WTC11 (cell line): ENCODE measurements at regions not wholly inside any gene's neighbourhood (a gene's known extent, or its start where the extent isn't known, plus 50 kb on each side); places are given as distances from the start of the nearest gene placed in this dataset.

Source experiments
- ATAC-seq: fragments of 200-7000 bp; cut with Tn5 transposase; 2 replicates; pipeline ENCODE4 v1.10.0; 2021; ENCODE audit warnings: mild to moderate bottlenecking, moderate library complexity
- CTCF ChIA-PET: fragments of 300-600 bp; sonication (Branson Sonifier 250); formaldehyde crosslinking; loops from one replicate; lab custom pipeline; 2021; ENCODE audit warnings: antibody characterized with exemption; lab: Charles Lee
- POLR2A ChIA-PET: fragments of 350-600 bp; sonication (Branson Sonifier 250); formaldehyde crosslinking; loops from one replicate; lab custom pipeline; 2021; ENCODE audit warnings: antibody characterized with exemption; lab: Charles Lee
- DNase-seq: peaks from one replicate; pipeline ENCODE4 v3.0.0; 2021; ENCODE audit warnings: low spot score
- H3K27ac Mint-ChIP-seq: 2 replicates; pipeline ENCODE4 v1.8.0; 2021; ENCODE audit warnings: mixed read lengths
- H3K27me3 Mint-ChIP-seq: 2 replicates; pipeline ENCODE4 v1.8.0; 2021; ENCODE audit warnings: low read depth, mild to moderate bottlenecking, moderate library complexity, mixed read lengths
- H3K36me3 Mint-ChIP-seq: 2 replicates; pipeline ENCODE4 v1.8.0; 2021; ENCODE audit warnings: mixed read lengths
- H3K4me1 Mint-ChIP-seq: 2 replicates; pipeline ENCODE4 v1.8.0; 2022; ENCODE audit warnings: mixed read lengths
- H3K4me3 Mint-ChIP-seq: 2 replicates; pipeline ENCODE4 v1.8.0; 2021; ENCODE audit warnings: mild to moderate bottlenecking, moderate library complexity, mixed read lengths
- H3K9me3 Mint-ChIP-seq: 2 replicates; pipeline ENCODE4 v1.8.0; 2021; ENCODE audit warnings: mixed read lengths
- ELF4 ChIP-seq: sonication (generic); formaldehyde crosslinking; IDR thresholded peaks from 2 replicates; pipeline ENCODE4 v1.8.1; 2022; ENCODE audit warnings: low read depth, mild to moderate bottlenecking, moderate library complexity, missing genetic modification reagents
- FOXP1 ChIP-seq: sonication (generic); formaldehyde crosslinking; IDR thresholded peaks from 2 replicates; pipeline ENCODE4 v1.8.0; 2022; ENCODE audit warnings: missing genetic modification reagents, mild to moderate bottlenecking, moderate library complexity, borderline replicate concordance
- GTF2I ChIP-seq: fragments of 250-450 bp; sonication (Bioruptor Pico); conservative IDR thresholded peaks from 2 replicates; pipeline ENCODE4 v1.4.0; 2021; ENCODE audit warnings: mild to moderate bottlenecking
- JAZF1 ChIP-seq: fragments of 250-450 bp; sonication (Bioruptor Pico); IDR thresholded peaks from 2 replicates; pipeline ENCODE4 v1.9.0; 2021; ENCODE audit warnings: moderate library complexity, mild to moderate bottlenecking, inconsistent platforms
- JUN ChIP-seq: sonication (generic); formaldehyde crosslinking; IDR thresholded peaks from 2 replicates; pipeline ENCODE4 v1.8.0; 2023; ENCODE audit warnings: mild to moderate bottlenecking, missing genetic modification reagents
- KAT7 ChIP-seq: sonication (generic); formaldehyde crosslinking; IDR thresholded peaks from 2 replicates; pipeline ENCODE4 v1.8.1; 2023; ENCODE audit warnings: missing genetic modification reagents, mild to moderate bottlenecking, borderline replicate concordance
- MXD4 ChIP-seq: fragments of 250-450 bp; sonication (Bioruptor Pico); IDR thresholded peaks from 2 replicates; pipeline ENCODE4 v1.8.0; 2021; ENCODE audit warnings: mild to moderate bottlenecking, moderate library complexity, borderline replicate concordance
- NR2C2 ChIP-seq: sonication (generic); formaldehyde crosslinking; IDR thresholded peaks from 2 replicates; pipeline ENCODE4 v1.8.0; 2022; ENCODE audit warnings: mild to moderate bottlenecking, missing genetic modification reagents
- RELA ChIP-seq: sonication (generic); formaldehyde crosslinking; IDR thresholded peaks from 2 replicates; pipeline ENCODE4 v1.8.1; 2022; ENCODE audit warnings: missing genetic modification reagents, mild to moderate bottlenecking, borderline replicate concordance
- TEAD4 ChIP-seq: sonication (generic); formaldehyde crosslinking; IDR thresholded peaks from 2 replicates; pipeline ENCODE4 v1.8.0; 2022; ENCODE audit warnings: mild to moderate bottlenecking, missing genetic modification reagents
- ZNF219 ChIP-seq: sonication (generic); formaldehyde crosslinking; IDR thresholded peaks from 2 replicates; pipeline ENCODE4 v1.8.0; 2023; ENCODE audit warnings: missing genetic modification reagents, mild to moderate bottlenecking, borderline replicate concordance
- TF ChIP-seq, protein P1 (sequence below): sonication (generic); formaldehyde crosslinking; IDR thresholded peaks from 2 replicates; pipeline ENCODE4 v1.8.1; 2023; ENCODE audit warnings: mild to moderate bottlenecking, moderate library complexity, missing genetic modification reagents
- TF ChIP-seq, protein P2 (sequence below): fragments of 250-450 bp; sonication (Bioruptor Pico); IDR thresholded peaks from 2 replicates; pipeline ENCODE4 v1.9.0; 2021; ENCODE audit warnings: moderate library complexity, mild to moderate bottlenecking, inconsistent platforms, borderline replicate concordance
- TF ChIP-seq, protein P3 (sequence below): sonication (generic); formaldehyde crosslinking; IDR thresholded peaks from 2 replicates; pipeline ENCODE4 v1.8.1; 2022; ENCODE audit warnings: mild to moderate bottlenecking, missing genetic modification reagents, moderate library complexity, borderline replicate concordance
- TF ChIP-seq, protein P4 (sequence below): fragments of 250-450 bp; sonication (Bioruptor Pico); IDR thresholded peaks from 2 replicates; pipeline ENCODE4 v1.9.0; 2021; ENCODE audit warnings: mild to moderate bottlenecking
- TF ChIP-seq, protein P5 (sequence below): sonication (generic); formaldehyde crosslinking; IDR thresholded peaks from 2 replicates; pipeline ENCODE4 v1.8.1; 2023; ENCODE audit warnings: mild to moderate bottlenecking, missing genetic modification reagents
- TF ChIP-seq, protein P6 (sequence below): sonication (generic); formaldehyde crosslinking; IDR thresholded peaks from 2 replicates; pipeline ENCODE4 v1.8.1; 2023; ENCODE audit warnings: mild to moderate bottlenecking, missing genetic modification reagents
- TF ChIP-seq, protein P7 (sequence below): fragments of 250-450 bp; sonication (Bioruptor Pico); IDR thresholded peaks from 2 replicates; pipeline ENCODE4 v1.9.0; 2021; ENCODE audit warnings: mild to moderate bottlenecking

DNA sequence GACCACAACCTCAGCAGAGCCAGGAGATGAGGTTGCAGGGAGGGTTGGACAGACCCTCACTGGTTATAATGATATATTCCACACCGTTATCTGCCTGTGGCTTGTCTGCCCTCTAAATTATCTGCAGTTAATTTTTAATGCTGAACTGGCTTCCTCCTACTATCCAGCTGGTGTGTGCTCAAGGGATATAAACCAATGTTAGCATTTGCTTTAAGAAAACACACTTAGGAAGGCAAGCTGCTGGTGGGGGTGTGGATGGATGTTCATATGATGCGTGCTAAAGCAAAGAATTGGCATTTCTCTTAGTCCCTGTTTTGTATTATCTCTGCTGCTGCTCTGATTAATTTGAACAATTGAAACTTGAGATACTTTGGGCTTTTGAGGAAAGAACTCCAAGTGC, 132.2 kb upstream of the NPVF start:
- peaks cover 10% of the 10 kb centered on the region for H3K9me3 Mint-ChIP-seq
- H3K27me3 Mint-ChIP-seq, result no peaks in the 10 kb centered on the region; the same call in 1 of the 2 replicates
- no peak overlapping the region for H3K27ac Mint-ChIP-seq
- DNase-seq, result no peak
- no peak overlapping the region for H3K4me3 Mint-ChIP-seq
- CTCF ChIA-PET, result interaction anchor here (1.1 kb wide), 1 partner anchor 101 kb away, joined by 3 read pairs; no protein-coding TSS in a partner anchor
- TF ChIP-seq KAT7 (CRISPR knock-in tag), result no peak
- TF ChIP-seq, protein P1, sequence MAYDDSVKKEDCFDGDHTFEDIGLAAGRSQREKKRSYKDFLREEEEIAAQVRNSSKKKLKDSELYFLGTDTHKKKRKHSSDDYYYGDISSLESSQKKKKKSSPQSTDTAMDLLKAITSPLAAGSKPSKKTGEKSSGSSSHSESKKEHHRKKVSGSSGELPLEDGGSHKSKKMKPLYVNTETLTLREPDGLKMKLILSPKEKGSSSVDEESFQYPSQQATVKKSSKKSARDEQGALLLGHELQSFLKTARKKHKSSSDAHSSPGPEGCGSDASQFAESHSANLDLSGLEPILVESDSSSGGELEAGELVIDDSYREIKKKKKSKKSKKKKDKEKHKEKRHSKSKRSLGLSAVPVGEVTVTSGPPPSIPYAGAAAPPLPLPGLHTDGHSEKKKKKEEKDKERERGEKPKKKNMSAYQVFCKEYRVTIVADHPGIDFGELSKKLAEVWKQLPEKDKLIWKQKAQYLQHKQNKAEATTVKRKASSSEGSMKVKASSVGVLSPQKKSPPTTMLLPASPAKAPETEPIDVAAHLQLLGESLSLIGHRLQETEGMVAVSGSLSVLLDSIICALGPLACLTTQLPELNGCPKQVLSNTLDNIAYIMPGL (CRISPR knock-in tag), result no peak
- no peak for TF ChIP-seq NR2C2
- TF ChIP-seq, protein P2, sequence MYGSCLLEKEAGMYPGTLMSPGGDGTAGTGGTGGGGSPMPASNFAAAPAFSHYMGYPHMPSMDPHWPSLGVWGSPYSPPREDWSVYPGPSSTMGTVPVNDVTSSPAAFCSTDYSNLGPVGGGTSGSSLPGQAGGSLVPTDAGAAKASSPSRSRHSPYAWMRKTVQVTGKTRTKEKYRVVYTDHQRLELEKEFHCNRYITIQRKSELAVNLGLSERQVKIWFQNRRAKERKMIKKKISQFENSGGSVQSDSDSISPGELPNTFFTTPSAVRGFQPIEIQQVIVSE (CRISPR knock-in tag), result no peak
- TF ChIP-seq, protein P3, sequence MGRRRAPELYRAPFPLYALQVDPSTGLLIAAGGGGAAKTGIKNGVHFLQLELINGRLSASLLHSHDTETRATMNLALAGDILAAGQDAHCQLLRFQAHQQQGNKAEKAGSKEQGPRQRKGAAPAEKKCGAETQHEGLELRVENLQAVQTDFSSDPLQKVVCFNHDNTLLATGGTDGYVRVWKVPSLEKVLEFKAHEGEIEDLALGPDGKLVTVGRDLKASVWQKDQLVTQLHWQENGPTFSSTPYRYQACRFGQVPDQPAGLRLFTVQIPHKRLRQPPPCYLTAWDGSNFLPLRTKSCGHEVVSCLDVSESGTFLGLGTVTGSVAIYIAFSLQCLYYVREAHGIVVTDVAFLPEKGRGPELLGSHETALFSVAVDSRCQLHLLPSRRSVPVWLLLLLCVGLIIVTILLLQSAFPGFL (CRISPR knock-in tag), result no peak
- TF ChIP-seq, protein P4, sequence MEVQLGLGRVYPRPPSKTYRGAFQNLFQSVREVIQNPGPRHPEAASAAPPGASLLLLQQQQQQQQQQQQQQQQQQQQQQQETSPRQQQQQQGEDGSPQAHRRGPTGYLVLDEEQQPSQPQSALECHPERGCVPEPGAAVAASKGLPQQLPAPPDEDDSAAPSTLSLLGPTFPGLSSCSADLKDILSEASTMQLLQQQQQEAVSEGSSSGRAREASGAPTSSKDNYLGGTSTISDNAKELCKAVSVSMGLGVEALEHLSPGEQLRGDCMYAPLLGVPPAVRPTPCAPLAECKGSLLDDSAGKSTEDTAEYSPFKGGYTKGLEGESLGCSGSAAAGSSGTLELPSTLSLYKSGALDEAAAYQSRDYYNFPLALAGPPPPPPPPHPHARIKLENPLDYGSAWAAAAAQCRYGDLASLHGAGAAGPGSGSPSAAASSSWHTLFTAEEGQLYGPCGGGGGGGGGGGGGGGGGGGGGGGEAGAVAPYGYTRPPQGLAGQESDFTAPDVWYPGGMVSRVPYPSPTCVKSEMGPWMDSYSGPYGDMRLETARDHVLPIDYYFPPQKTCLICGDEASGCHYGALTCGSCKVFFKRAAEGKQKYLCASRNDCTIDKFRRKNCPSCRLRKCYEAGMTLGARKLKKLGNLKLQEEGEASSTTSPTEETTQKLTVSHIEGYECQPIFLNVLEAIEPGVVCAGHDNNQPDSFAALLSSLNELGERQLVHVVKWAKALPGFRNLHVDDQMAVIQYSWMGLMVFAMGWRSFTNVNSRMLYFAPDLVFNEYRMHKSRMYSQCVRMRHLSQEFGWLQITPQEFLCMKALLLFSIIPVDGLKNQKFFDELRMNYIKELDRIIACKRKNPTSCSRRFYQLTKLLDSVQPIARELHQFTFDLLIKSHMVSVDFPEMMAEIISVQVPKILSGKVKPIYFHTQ (CRISPR knock-in tag), result no peak
- no peak for TF ChIP-seq ZNF219 (CRISPR knock-in tag)
- TF ChIP-seq, protein P5, sequence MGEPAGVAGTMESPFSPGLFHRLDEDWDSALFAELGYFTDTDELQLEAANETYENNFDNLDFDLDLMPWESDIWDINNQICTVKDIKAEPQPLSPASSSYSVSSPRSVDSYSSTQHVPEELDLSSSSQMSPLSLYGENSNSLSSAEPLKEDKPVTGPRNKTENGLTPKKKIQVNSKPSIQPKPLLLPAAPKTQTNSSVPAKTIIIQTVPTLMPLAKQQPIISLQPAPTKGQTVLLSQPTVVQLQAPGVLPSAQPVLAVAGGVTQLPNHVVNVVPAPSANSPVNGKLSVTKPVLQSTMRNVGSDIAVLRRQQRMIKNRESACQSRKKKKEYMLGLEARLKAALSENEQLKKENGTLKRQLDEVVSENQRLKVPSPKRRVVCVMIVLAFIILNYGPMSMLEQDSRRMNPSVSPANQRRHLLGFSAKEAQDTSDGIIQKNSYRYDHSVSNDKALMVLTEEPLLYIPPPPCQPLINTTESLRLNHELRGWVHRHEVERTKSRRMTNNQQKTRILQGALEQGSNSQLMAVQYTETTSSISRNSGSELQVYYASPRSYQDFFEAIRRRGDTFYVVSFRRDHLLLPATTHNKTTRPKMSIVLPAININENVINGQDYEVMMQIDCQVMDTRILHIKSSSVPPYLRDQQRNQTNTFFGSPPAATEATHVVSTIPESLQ, result no peak
- no peak for TF ChIP-seq MXD4 (CRISPR knock-in tag)
- TF ChIP-seq, protein P6, sequence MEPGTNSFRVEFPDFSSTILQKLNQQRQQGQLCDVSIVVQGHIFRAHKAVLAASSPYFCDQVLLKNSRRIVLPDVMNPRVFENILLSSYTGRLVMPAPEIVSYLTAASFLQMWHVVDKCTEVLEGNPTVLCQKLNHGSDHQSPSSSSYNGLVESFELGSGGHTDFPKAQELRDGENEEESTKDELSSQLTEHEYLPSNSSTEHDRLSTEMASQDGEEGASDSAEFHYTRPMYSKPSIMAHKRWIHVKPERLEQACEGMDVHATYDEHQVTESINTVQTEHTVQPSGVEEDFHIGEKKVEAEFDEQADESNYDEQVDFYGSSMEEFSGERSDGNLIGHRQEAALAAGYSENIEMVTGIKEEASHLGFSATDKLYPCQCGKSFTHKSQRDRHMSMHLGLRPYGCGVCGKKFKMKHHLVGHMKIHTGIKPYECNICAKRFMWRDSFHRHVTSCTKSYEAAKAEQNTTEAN (CRISPR knock-in tag), result no peak
- no peak for TF ChIP-seq ELF4 (CRISPR knock-in tag)
- TF ChIP-seq, protein P7, sequence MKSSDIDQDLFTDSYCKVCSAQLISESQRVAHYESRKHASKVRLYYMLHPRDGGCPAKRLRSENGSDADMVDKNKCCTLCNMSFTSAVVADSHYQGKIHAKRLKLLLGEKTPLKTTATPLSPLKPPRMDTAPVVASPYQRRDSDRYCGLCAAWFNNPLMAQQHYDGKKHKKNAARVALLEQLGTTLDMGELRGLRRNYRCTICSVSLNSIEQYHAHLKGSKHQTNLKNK (CRISPR knock-in tag), result no peak
- no peak for TF ChIP-seq JUN (CRISPR knock-in tag)
- no peak for TF ChIP-seq TEAD4 (CRISPR knock-in tag)
- no peak for TF ChIP-seq FOXP1 (CRISPR knock-in tag)
- TF ChIP-seq JAZF1 (CRISPR knock-in tag), result no peak
- TF ChIP-seq RELA (CRISPR knock-in tag), result no peak
- TF ChIP-seq GTF2I (CRISPR knock-in tag), result no peak
- H3K36me3 Mint-ChIP-seq, result no peaks in the 10 kb centered on the region
- ATAC-seq, result no peak
- POLR2A ChIA-PET, result no interaction called here
- H3K4me1 Mint-ChIP-seq, result peaks cover 8% of the 10 kb centered on the region
